HG02588 (cell line): ENCODE measurements at regions not wholly inside any gene's neighbourhood (a gene's known extent, or its start where the extent isn't known, plus 50 kb on each side); places are given as distances from the start of the nearest gene placed in this dataset.

Experiments used
- ATAC-seq: cut with Tn5 transposase; IDR thresholded peaks from one replicate; pipeline ENCODE4 v1.9.1; 2021; ENCODE audit warnings: mild to moderate bottlenecking, moderate library complexity; ENCODE audit not compliant: unreplicated experiment

DNA sequence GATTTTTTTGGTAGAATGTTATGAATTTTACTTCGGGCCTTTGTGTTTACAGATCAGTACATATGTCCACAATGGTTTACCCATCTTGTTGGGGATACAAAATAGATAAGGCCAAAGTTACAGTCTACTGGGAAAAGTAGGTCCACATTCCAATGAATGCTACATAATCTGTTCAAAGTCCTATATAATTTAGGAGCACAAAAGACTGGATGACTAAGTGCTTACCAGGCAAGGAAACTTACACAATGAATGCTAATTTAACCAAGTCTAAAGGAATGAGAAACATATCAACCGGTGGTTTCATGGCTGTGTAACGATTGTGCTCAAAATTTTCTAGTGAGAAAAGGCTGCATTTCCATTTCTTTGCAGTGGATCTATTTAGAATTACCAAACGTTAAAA, 97.4 kb upstream of the TRPM3 start:
- ATAC-seq: no peak

DNA sequence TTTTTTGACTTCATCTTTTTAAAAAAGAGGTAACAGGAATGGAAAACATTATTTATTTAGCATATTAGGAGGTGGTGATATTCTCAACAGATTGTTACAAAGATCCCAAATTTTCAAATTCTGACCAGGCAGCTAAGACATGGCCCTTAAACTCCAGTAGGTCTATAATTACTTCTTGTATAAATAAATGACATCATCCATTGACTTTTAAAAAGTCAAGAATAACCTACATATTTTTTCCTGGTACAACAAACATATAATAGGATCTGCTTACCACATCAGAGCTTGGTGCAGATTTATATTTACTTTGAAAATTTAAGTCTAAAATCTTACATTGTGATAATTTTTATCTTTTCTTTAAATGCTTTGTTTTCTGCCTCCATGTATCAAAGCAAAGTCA, 92.2 kb upstream of the TRPM3 start:
- ATAC-seq: no peak

GRCh38 chr9:71210326-71210725, 88.9 kb upstream of the TRPM3 start:
- no peak for ATAC-seq

DNA sequence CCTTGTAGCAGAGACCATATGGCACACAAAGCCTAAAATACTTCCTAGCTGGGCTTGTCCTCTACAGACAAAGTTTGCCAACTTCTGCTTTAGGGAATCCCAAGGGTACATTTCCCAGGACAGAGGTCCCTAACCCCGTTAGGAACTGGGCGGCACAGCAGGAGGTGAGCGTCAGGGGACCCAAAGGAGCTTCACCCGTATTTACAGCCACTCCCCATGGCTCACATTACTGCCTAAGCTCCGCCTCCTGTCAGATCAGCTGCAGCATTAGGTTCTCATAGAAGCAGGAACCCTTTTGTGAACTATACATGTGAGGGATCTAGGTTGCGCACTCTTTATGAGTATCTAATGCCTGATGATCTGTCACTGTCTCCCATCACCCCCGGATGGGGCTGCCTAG, 88.5 kb upstream of the TRPM3 start:
- ATAC-seq: no peak

DNA sequence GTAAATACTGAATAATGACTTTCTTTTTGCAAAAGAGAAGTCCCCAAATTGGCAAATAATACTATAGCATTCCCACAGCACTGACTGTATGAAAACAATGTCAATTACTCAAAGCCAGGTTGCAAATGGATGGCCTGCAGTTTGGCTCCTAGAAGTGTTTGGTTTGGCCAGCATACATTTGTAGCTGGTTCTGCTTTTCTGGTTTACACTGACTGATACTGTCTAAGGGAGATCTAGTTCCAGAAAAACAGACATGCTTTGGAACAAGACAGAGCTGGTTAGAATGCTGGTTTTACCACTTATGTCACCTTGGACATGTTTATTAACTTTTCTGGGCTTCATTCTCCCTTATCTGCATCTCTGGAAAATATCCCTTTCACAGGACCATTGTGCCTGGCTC, 81.5 kb upstream of the TRPM3 start:
- no peak for ATAC-seq

GRCh38 chr9:71191708-71192107, 70.3 kb upstream of the TRPM3 start:
- no peak for ATAC-seq

DNA sequence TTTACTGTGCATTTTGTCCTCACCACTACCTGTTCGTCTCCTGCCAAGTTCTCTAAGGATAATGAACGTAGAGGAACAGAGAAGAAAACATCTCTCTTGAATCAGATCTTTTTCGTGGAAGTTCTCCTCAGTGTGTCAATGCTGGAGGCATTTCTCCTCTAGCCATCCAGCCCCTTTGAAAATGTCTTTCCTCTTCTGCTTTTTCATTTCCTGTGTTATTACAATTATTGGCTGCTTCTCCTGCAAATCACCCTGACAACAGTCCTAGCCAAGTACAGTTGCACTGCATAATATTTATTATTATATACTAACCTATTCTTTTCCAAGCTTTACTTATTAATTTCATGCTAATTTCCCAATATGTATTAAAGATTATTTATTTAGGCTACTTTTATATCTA, 61.8 kb upstream of the TRPM3 start:
- ATAC-seq: no peak

DNA sequence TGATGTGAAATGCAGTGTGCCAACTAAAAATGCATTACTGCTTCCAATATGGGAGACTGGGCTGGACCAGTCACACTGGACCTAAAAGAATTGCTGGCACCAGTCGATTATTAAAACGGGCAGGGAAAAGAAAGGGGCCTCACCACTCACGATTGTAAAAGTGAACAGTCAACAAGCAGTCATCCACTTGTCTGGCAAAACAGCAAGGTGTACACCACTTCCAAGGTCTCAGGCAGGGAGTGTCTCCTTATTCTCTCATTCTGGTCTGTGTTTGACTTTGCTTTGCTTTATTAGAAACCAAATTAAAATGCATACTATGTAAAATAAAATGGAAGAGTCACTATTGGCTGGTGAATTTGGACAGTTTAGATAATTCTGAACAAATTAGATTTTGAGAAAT, 57.8 kb upstream of the TRPM3 start:
- no peak for ATAC-seq

DNA sequence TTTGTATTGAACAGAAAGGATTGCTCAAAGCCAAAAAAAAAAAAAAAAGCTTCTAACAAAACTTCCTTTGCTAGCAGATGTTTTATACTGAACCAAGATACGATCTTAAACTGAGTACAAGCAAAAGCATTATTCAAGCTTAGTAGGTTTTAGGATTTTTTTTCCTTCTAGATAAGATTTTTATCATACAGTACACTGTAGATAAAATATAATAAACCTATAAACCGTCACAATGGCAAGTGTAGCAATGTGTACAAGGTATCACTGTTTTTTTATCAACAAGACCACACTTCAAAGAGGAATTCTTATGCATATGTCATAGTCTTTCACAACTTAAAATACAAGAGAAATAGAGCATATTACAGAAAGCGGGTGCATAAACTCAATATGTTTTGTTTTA, 56.5 kb upstream of the TRPM3 start:
- ATAC-seq: no peak

DNA sequence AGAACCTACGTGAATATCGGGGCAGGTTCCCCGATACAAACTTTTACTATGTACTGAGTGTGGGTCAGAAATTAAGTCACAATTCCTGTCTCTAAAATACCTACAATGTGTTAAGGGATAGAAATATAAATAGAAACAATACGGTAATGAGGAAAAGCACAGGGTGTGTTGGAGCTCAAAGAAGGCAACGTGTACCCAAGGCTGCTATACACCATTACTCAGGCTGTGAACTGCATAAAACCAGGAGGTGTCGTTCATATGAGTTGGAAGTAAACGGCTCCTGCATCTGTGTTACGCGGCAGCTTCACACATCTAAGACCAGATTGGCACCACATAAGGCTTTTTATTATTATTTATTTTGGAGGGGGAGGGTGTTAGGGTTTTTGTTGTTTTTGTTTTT, 50.1 kb upstream of the TRPM3 start:
- no peak for ATAC-seq
